H9 (cell line): ENCODE measurements at regions not wholly inside any gene's neighbourhood (a gene's known extent, or its start where the extent isn't known, plus 50 kb on each side); places are given as distances from the start of the nearest gene placed in this dataset.

ENCODE experiments used
- DNase-seq: peaks from one replicate; pipeline ENCODE4 v3.0.0-alpha.2; 2017
- H2AFZ ChIP-seq: one replicate; pipeline ENCODE4 v1.6.1; 2013; ENCODE audit warnings: mild to moderate bottlenecking, low read length, control low read depth, moderate library complexity
- H2AK5ac ChIP-seq: 2 replicates; pipeline ENCODE4 v1.6.1; 2013; ENCODE audit warnings: low read length, control low read depth, mixed read lengths; ENCODE audit not compliant: insufficient read length
- H2BK120ac ChIP-seq: one replicate; pipeline ENCODE4 v1.6.1; 2013; ENCODE audit warnings: low read depth, mild to moderate bottlenecking, low read length, control low read depth, inconsistent platforms; ENCODE audit not compliant: poor library complexity, severe bottlenecking
- H2BK12ac ChIP-seq: 2 replicates; pipeline ENCODE4 v1.6.1; 2013; ENCODE audit warnings: low read length, control low read depth, mixed read lengths, low read depth; ENCODE audit not compliant: insufficient read length
- H2BK15ac ChIP-seq: 2 replicates; pipeline ENCODE4 v1.6.1; 2013; ENCODE audit warnings: low read depth, low read length, control low read depth
- H2BK20ac ChIP-seq: one replicate; pipeline ENCODE4 v1.6.1; 2013; ENCODE audit warnings: low read depth, mild to moderate bottlenecking, low read length, control low read depth, inconsistent platforms; ENCODE audit not compliant: poor library complexity, severe bottlenecking
- H2BK5ac ChIP-seq: 2 replicates; pipeline ENCODE4 v1.6.1; 2013; ENCODE audit warnings: low read length, control low read depth, mixed read lengths; ENCODE audit not compliant: insufficient read length
- H3K14ac ChIP-seq: 2 replicates; pipeline ENCODE4 v1.6.1; 2013; ENCODE audit warnings: low read length, control low read depth; ENCODE audit not compliant: insufficient read depth
- H3K18ac ChIP-seq: 2 replicates; pipeline ENCODE4 v1.6.1; 2013; ENCODE audit warnings: low read depth, mild to moderate bottlenecking, mixed read lengths, low read length, control low read depth; ENCODE audit not compliant: insufficient read length
- H3K23ac ChIP-seq: 2 replicates; pipeline ENCODE4 v1.6.1; 2013; ENCODE audit warnings: low read length, control low read depth, mixed read lengths, low read depth; ENCODE audit not compliant: insufficient read length
- H3K23me2 ChIP-seq: 2 replicates; pipeline ENCODE4 v1.6.1; 2013; ENCODE audit warnings: low read depth, mild to moderate bottlenecking, mixed read lengths, low read length, control low read depth; ENCODE audit not compliant: insufficient read length, poor library complexity, severe bottlenecking
- H3K27ac ChIP-seq: 2 replicates; pipeline ENCODE4 v1.5.1; 2013; ENCODE audit warnings: low read length, control low read depth, mixed read lengths, low read depth; ENCODE audit not compliant: insufficient read length
- H3K27me3 ChIP-seq: 2 replicates; pipeline ENCODE4 v1.6.1; 2013; ENCODE audit warnings: low read length, control low read depth, inconsistent platforms; ENCODE audit not compliant: insufficient read depth
- H3K4ac ChIP-seq: 2 replicates; pipeline ENCODE4 v1.6.1; 2013; ENCODE audit warnings: low read depth, mild to moderate bottlenecking, control low read depth, inconsistent platforms, low read length, moderate library complexity
- H3K4me1 ChIP-seq: 2 replicates; pipeline ENCODE4 v1.6.1; 2013; ENCODE audit warnings: low read length, control low read depth, inconsistent platforms; ENCODE audit not compliant: insufficient read depth
- H3K4me2 ChIP-seq: 2 replicates; pipeline ENCODE4 v1.6.1; 2013; ENCODE audit warnings: low read length, control low read depth, mixed read lengths; ENCODE audit not compliant: insufficient read length, insufficient read depth
- H3K56ac ChIP-seq: 2 replicates; pipeline ENCODE4 v1.6.1; 2013; ENCODE audit warnings: low read depth, mild to moderate bottlenecking, mixed read lengths, low read length, control low read depth; ENCODE audit not compliant: insufficient read length
- H3K79me1 ChIP-seq: 2 replicates; pipeline ENCODE4 v1.6.1; 2013; ENCODE audit warnings: low read depth, mild to moderate bottlenecking, moderate library complexity, low read length, control low read depth, inconsistent platforms; ENCODE audit not compliant: insufficient read depth, poor library complexity, severe bottlenecking
- H3K79me2 ChIP-seq: 2 replicates; pipeline ENCODE4 v1.6.1; 2013; ENCODE audit warnings: low read length, control low read depth, inconsistent platforms; ENCODE audit not compliant: insufficient read depth
- H3K9ac ChIP-seq: 2 replicates; pipeline ENCODE4 v1.6.1; 2013; ENCODE audit warnings: low read length, control low read depth, mixed read lengths; ENCODE audit not compliant: insufficient read length; ENCODE audit errors: extremely low read depth
- H3K9me3 ChIP-seq: one replicate; pipeline ENCODE4 v1.6.1; 2013; ENCODE audit warnings: low read depth, low read length, inconsistent platforms; ENCODE audit not compliant: control insufficient read depth
- H3T11ph ChIP-seq: one replicate; pipeline ENCODE4 v1.6.1; 2013; ENCODE audit warnings: mild to moderate bottlenecking, low read length, control low read depth, inconsistent platforms
- H4K20me1 ChIP-seq: one replicate; pipeline ENCODE4 v1.6.1; 2013; ENCODE audit not compliant: control insufficient read depth, insufficient read length, insufficient read depth
- H4K5ac ChIP-seq: 2 replicates; pipeline ENCODE4 v1.6.1; 2013; ENCODE audit warnings: low read depth, mild to moderate bottlenecking, mixed read lengths, low read length, control low read depth; ENCODE audit not compliant: insufficient read length
- H4K8ac ChIP-seq: replicated peaks from 2 replicates; pipeline ENCODE4 v1.6.1; 2013; ENCODE audit warnings: low read length, control low read depth, mixed read lengths, low read depth; ENCODE audit not compliant: insufficient read length
- H4K91ac ChIP-seq: 2 replicates; pipeline ENCODE4 v1.6.1; 2013; ENCODE audit warnings: low read depth, mild to moderate bottlenecking, moderate library complexity, mixed read lengths, low read length, control low read depth; ENCODE audit not compliant: insufficient read length
- H3K27ac Mint-ChIP-seq, 3 experiments: 2 replicates in 2 of 3; 3 replicates in 1 of 3; pipeline ENCODE4 v1.8.0; 2020 to 2021; ENCODE audit warnings: mixed read lengths in 3 of 3, mild to moderate bottlenecking in 1 of 3, moderate library complexity in 1 of 3
- H3K27me3 Mint-ChIP-seq: 2 replicates; pipeline ENCODE4 v1.8.0; 2021; ENCODE audit warnings: low read depth, mild to moderate bottlenecking, moderate library complexity, mixed read lengths
- H3K36me3 Mint-ChIP-seq, 3 experiments: 2 replicates in 2 of 3; 3 replicates in 1 of 3; pipeline ENCODE4 v1.8.0; 2020 to 2021; ENCODE audit warnings: low read depth in 3 of 3, mixed read lengths in 3 of 3; ENCODE audit not compliant: insufficient read depth in 1 of 3
- H3K4me1 Mint-ChIP-seq, 2 experiments: 2 replicates each; pipeline ENCODE4 v1.8.0; 2020; ENCODE audit warnings: mixed read lengths in 2 of 2
- H3K4me3 Mint-ChIP-seq, 2 experiments: 2 replicates in 1 of 2; 3 replicates in 1 of 2; pipeline ENCODE4 v1.8.0; 2020 to 2021; ENCODE audit warnings: mild to moderate bottlenecking in 2 of 2, mixed read lengths in 2 of 2, moderate library complexity in 1 of 2
- H3K9me3 Mint-ChIP-seq, 2 experiments: 2 replicates in 1 of 2; 3 replicates in 1 of 2; pipeline ENCODE4 v1.8.0; 2020; ENCODE audit warnings: mild to moderate bottlenecking in 2 of 2, mixed read lengths in 2 of 2, moderate library complexity in 1 of 2
- WGBS: extraction: QIAGEN DNeasy Blood & Tissue Kit; methylation state at CpG from one replicate; pipeline ENCODE4 v1.1.7; 2013; ENCODE audit warnings: missing lambda C conversion rate, low lambda C conversion rate, mixed read lengths; ENCODE audit not compliant: insufficient read length; ENCODE audit errors: extremely low coverage; 5-methylcytosine and 5-hydroxymethylcytosine counted together
- TF ChIP-seq, protein P1 (sequence below): fragments of 200-600 bp; sonication (generic); conservative IDR thresholded peaks from 3 replicates; pipeline ENCODE4 v1.8.0; 2021; ENCODE audit warnings: antibody characterized with exemption, mild to moderate bottlenecking

DNA sequence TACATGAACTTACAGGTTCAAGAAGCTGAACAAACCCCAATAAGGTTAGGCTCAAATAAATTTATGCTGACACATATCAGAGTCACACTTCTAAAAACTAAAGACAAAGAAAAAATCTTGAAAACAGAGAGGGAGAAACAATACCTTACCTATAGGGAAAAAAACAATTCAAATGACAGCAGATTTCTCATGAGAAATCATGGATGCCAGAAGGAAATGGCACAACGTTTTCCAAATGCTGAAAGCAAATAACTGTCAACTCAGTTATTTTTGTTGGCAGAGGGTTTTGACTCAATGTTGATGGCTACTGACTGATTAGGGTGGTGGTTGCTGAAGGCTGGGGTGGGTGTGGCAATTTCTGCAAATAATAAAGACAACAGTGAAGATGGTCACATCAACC lies 239.4 kb downstream of the ARHGAP12 start:
- H2BK15ac ChIP-seq = no peak overlapping the region
- H3K4me2 ChIP-seq = no peak overlapping the region
- no peak overlapping the region for H2BK5ac ChIP-seq
- H4K5ac ChIP-seq = no peak overlapping the region
- Mint-ChIP-seq H3K4me1 (peaks cover 10 to 11% of the 10 kb centered on the region in 2 experiments), H3K36me3 (peaks cover 19 to 45% (median 29%) of the 10 kb centered on the region in 3 experiments), H3K4me3 (no peak overlapping the region), H3K27me3 (peaks cover 2% of the 10 kb centered on the region; the same call in 1 of the 2 replicates), H3K27ac (no peak overlapping the region), H3K9me3 (peaks cover 49 to 51% of the 10 kb centered on the region in 2 experiments)
- H2BK12ac ChIP-seq = no peak overlapping the region
- no peaks in the 10 kb centered on the region for H3K79me2 ChIP-seq
- TF ChIP-seq, protein P1, sequence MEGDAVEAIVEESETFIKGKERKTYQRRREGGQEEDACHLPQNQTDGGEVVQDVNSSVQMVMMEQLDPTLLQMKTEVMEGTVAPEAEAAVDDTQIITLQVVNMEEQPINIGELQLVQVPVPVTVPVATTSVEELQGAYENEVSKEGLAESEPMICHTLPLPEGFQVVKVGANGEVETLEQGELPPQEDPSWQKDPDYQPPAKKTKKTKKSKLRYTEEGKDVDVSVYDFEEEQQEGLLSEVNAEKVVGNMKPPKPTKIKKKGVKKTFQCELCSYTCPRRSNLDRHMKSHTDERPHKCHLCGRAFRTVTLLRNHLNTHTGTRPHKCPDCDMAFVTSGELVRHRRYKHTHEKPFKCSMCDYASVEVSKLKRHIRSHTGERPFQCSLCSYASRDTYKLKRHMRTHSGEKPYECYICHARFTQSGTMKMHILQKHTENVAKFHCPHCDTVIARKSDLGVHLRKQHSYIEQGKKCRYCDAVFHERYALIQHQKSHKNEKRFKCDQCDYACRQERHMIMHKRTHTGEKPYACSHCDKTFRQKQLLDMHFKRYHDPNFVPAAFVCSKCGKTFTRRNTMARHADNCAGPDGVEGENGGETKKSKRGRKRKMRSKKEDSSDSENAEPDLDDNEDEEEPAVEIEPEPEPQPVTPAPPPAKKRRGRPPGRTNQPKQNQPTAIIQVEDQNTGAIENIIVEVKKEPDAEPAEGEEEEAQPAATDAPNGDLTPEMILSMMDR = no peak
- no CpG with 5 or more reads among the region's 1 CpG for WGBS
- H3K79me1 ChIP-seq = no peaks in the 10 kb centered on the region
- no peak overlapping the region for H3K4ac ChIP-seq
- H3K18ac ChIP-seq = no peak overlapping the region
- H2BK20ac ChIP-seq = no peak overlapping the region
- H3K23me2 ChIP-seq = no peaks in the 10 kb centered on the region
- no peak overlapping the region for H2AFZ ChIP-seq
- DNase-seq = no peak
- peaks cover 9% of the 10 kb centered on the region for H3K9me3 ChIP-seq
- no peak overlapping the region for H3T11ph ChIP-seq
- no peak overlapping the region for H2BK120ac ChIP-seq
- no peak overlapping the region for H3K27ac ChIP-seq
- no peak overlapping the region for H2AK5ac ChIP-seq
- no peak overlapping the region for H3K56ac ChIP-seq
- H4K20me1 ChIP-seq = no peaks in the 10 kb centered on the region
- H3K23ac ChIP-seq = no peak overlapping the region
- no peak overlapping the region for H3K14ac ChIP-seq
- no peak overlapping the region for H4K91ac ChIP-seq
- H4K8ac ChIP-seq = no peak overlapping the region
- no peaks in the 10 kb centered on the region; the same call in 1 of the 2 replicates for H3K27me3 ChIP-seq
- no peaks in the 10 kb centered on the region for H3K4me1 ChIP-seq
- H3K9ac ChIP-seq = no peak overlapping the region
